HepG2 (cell line): ENCODE measurements at regions not wholly inside any gene's neighbourhood (a gene's known extent, or its start where the extent isn't known, plus 50 kb on each side); places are given as distances from the start of the nearest gene placed in this dataset.

ENCODE experiments used
- FOXK2 ChIP-seq: fragments of 450-650 bp; IDR thresholded peaks from 2 replicates; pipeline ENCODE4 v1.6.1; 2016
- RELA ChIP-seq: sonication (generic); formaldehyde crosslinking; IDR thresholded peaks from 2 replicates; pipeline ENCODE4 v1.4.0; 2020; ENCODE audit warnings: missing genetic modification reagents
- SIN3B ChIP-seq: fragments of 150-350 bp; IDR thresholded peaks from 2 replicates; pipeline ENCODE4 v1.6.1; 2014; ENCODE audit warnings: low read length

- TF ChIP-seq FOXK2, result no peak
- TF ChIP-seq SIN3B, result no peak
- no peak for TF ChIP-seq RELA (CRISPR knock-in tag)
Measured at GRCh38 chr2:207416111-207416510, 113.7 kb upstream of the CREB1 start.
